ENCODE measurements at regions not wholly inside any gene's neighbourhood (a gene's known extent, or its start where the extent isn't known, plus 50 kb on each side); places are given as distances from the start of the nearest gene placed in this dataset.

- no peak for TF ChIP-seq CTCF (IDR thresholded peaks at IDR 0.05 in 8 of 11, conservative IDR thresholded peaks at IDR 0.05 in 3 of 11)
- TF ChIP-seq POLR2A (IDR thresholded peaks at IDR 0.05) = no peak
Measured at GRCh38 chr5:117943541-117943940, 1044.8 kb downstream of the DTWD2 start.

All from spleen (tissue), 7 donors.